ENCODE measurements at regions not wholly inside any gene's neighbourhood (a gene's known extent, or its start where the extent isn't known, plus 50 kb on each side); places are given as distances from the start of the nearest gene placed in this dataset.

DNA sequence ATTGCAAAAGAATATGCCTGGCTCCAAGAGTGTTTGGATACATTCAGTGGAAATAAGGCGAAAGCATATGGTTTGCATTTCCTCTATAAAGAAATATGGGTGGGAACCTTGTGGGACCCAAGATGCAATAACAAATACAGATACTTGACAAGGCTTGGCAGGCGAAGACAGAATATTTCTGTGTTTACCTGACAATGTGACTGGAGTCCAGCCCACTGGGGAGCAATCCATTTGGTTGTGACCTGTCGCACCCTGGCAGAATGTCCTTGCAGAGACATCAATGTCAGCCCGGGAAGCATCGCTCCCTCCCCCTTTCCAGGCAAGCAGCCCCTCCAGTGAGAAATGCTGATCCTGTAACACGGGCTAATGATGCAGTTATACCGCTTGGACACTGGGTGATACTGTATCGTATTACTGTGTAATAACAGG lies 296.6 kb downstream of the MAF start:
- TF ChIP-seq, protein P1, sequence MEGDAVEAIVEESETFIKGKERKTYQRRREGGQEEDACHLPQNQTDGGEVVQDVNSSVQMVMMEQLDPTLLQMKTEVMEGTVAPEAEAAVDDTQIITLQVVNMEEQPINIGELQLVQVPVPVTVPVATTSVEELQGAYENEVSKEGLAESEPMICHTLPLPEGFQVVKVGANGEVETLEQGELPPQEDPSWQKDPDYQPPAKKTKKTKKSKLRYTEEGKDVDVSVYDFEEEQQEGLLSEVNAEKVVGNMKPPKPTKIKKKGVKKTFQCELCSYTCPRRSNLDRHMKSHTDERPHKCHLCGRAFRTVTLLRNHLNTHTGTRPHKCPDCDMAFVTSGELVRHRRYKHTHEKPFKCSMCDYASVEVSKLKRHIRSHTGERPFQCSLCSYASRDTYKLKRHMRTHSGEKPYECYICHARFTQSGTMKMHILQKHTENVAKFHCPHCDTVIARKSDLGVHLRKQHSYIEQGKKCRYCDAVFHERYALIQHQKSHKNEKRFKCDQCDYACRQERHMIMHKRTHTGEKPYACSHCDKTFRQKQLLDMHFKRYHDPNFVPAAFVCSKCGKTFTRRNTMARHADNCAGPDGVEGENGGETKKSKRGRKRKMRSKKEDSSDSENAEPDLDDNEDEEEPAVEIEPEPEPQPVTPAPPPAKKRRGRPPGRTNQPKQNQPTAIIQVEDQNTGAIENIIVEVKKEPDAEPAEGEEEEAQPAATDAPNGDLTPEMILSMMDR (IDR thresholded peaks at IDR 0.05; ENCODE audit: poor library complexity), result peak; percentile 15
- no peak for TF ChIP-seq EZH2 (IDR thresholded peaks at IDR 0.05; ENCODE audit: borderline replicate concordance)
